ENCODE measurements at regions not wholly inside any gene's neighbourhood (a gene's known extent, or its start where the extent isn't known, plus 50 kb on each side); places are given as distances from the start of the nearest gene placed in this dataset.
"Not testable (repeated sequence)": the region's sequence is repeated elsewhere in the genome, so short reads cannot be mapped to it uniquely, and the experiment has no call there.

DNA sequence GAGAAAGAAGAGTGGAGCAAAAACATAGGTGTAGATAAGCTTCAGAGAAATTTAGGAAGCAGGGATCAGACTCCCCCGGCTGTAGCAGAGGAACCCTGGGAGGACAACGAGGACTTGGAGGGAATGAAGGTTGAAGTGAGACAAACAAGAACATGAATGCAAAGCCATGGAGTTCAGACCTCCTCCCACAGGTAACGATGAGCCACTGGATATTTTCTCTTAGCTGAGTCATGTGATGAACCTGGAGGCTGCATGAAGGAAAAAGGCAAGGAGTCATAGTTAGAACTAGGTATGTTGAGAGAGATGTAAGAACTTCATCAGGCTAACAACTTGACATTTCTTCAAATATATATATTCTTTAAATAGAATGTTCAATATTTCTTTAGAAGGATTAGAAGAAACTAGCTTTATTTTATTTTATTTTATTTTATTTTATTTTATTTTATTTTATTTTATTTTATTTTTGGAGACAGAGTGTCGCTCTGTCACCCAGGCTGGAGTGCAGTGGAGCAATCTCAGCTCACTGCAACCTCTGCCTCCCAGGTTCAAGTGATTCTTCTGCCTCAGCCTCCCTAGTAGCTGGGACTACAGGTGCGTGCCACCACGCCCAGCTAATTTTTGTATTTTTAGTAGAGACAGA, 57.7 kb upstream of the RGS1 start:
- in situ Hi-C loops (cut with MboI; ENCODE audit: low sequenced_read_pairs): not testable (repeated sequence)

DNA sequence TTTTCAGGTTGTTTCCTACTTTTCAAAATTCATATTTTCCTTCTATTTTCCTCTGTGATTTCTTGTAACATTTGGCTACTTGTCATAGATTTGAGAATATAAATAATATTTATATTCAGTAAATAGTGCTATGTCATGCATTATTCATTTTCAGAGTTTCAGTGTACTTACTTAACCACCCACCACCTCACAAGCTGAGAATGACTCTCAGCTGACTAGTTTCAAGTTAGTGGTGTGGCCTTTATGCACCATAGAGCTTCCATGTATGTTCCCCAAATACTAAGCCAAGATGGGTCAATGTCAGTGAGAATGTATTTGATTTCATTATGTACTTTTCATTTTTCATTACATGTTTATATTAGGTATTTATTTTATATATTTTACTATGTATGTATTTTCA, 56.9 kb upstream of the RGS1 start:
- in situ Hi-C loops (cut with MboI; ENCODE audit: low sequenced_read_pairs): no loop called here

DNA sequence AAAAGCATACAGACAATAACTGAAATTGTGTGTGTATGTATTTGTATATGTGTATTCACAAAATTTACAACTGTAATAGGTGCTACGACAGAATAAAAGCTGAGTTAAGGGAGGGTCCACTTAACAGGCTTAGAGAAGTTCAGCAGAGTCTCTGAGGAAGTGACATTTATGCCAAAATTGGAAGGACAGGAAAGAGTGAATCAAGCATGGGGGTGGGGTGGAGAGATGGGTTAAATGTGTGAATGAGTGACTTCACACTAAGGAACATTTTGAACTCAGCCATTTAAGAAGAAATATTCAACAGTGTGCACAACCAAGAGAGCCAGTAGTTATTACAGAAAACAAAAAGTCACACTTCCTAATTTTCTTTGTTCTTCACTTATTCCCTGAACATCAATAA, 53.8 kb upstream of the RGS1 start:
- in situ Hi-C loops (cut with MboI; ENCODE audit: low sequenced_read_pairs): no loop called here

GRCh38 chr1:192522673-192523072, 52.9 kb upstream of the RGS1 start:
- in situ Hi-C loops (cut with MboI; ENCODE audit: low sequenced_read_pairs): no loop called here

GRCh38 chr1:192524223-192524622, 51.4 kb upstream of the RGS1 start:
- in situ Hi-C loops (cut with MboI; ENCODE audit: low sequenced_read_pairs): no loop called here

Measured in HL-60/S4 treated with phorbol 12-myristate 13-acetate at 8.2 ng/mL for 4 days and 3 days (cell line).